OCI-LY7 (cell line): ENCODE measurements at regions not wholly inside any gene's neighbourhood (a gene's known extent, or its start where the extent isn't known, plus 50 kb on each side); places are given as distances from the start of the nearest gene placed in this dataset.

Experiments
- EZH2phosphoT487 ChIP-seq: fragments of 200-600 bp; sonication (generic); IDR thresholded peaks from 2 replicates; pipeline ENCODE4 v1.6.1; 2018; ENCODE audit warnings: low read depth, borderline replicate concordance, mild to moderate bottlenecking, mixed run types, antibody characterized with exemption, low read length, moderate library complexity, mixed read lengths
- TF ChIP-seq, protein P1 (sequence below): fragments of 200-600 bp; sonication (generic); conservative IDR thresholded peaks from 2 replicates; pipeline ENCODE4 v1.5.1; 2014; ENCODE audit warnings: mild to moderate bottlenecking, antibody characterized with exemption, low read length, moderate library complexity, mixed read lengths

DNA sequence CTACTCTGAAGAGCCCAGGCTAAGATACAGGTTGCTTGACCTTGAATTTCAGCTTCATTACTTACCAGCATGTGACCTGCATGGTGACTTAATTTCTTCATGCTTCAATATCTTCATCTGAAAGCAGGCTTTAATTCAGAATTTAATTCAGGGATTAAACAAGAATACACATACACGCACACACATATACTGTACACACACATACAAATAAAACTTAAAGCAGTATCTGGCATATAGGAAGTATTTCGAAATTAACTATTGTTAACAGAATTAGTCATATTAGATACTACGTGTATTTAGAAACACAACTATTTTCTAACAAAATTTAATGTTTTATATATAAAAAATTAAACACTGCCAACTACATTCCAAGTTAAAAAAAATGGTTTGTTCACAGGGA is 640.3 kb downstream of the SLC6A15 start:
- TF ChIP-seq, protein P1, sequence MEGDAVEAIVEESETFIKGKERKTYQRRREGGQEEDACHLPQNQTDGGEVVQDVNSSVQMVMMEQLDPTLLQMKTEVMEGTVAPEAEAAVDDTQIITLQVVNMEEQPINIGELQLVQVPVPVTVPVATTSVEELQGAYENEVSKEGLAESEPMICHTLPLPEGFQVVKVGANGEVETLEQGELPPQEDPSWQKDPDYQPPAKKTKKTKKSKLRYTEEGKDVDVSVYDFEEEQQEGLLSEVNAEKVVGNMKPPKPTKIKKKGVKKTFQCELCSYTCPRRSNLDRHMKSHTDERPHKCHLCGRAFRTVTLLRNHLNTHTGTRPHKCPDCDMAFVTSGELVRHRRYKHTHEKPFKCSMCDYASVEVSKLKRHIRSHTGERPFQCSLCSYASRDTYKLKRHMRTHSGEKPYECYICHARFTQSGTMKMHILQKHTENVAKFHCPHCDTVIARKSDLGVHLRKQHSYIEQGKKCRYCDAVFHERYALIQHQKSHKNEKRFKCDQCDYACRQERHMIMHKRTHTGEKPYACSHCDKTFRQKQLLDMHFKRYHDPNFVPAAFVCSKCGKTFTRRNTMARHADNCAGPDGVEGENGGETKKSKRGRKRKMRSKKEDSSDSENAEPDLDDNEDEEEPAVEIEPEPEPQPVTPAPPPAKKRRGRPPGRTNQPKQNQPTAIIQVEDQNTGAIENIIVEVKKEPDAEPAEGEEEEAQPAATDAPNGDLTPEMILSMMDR: no peak
- TF ChIP-seq EZH2phosphoT487: no peak
